HL-60 (cell line): ENCODE measurements at regions not wholly inside any gene's neighbourhood (a gene's known extent, or its start where the extent isn't known, plus 50 kb on each side); places are given as distances from the start of the nearest gene placed in this dataset.

Experiments
- DNase-seq, 2 experiments: peaks; one replicate each; pipeline ENCODE4 v3.0.0-alpha.2; 2010 to 2020; ENCODE audit warnings: low read depth in 1 of 2, low spot score in 1 of 2
- H3K27ac ChIP-seq: fragments of 250-450 bp; sonication (Bioruptor Pico); replicated peaks from 2 replicates; pipeline ENCODE4 v1.5.1; 2020; ENCODE audit warnings: mild to moderate bottlenecking, moderate library complexity
- H3K27me3 ChIP-seq: fragments of 250-450 bp; sonication (Bioruptor Pico); 2 replicates; pipeline ENCODE4 v1.5.1; 2021; ENCODE audit warnings: mild to moderate bottlenecking, moderate library complexity; ENCODE audit not compliant: insufficient read depth, poor library complexity, severe bottlenecking
- H3K4me3 ChIP-seq: replicated peaks from 2 replicates; pipeline ENCODE4 v1.5.1; 2011; ENCODE audit warnings: mild to moderate bottlenecking, control low read depth, low read length; ENCODE audit not compliant: insufficient read depth
- CTCF ChIP-seq: IDR thresholded peaks from one replicate; pipeline ENCODE4 v1.5.1; 2011; ENCODE audit warnings: low read length, control low read depth, inconsistent platforms; ENCODE audit not compliant: insufficient read depth
- GABPA ChIP-seq: IDR thresholded peaks from 2 replicates; pipeline ENCODE4 v1.6.1; 2012; ENCODE audit warnings: low read depth
- POLR2AphosphoS5 ChIP-seq: IDR thresholded peaks from 2 replicates; pipeline ENCODE4 v1.6.1; 2012; ENCODE audit warnings: low read depth
- REST ChIP-seq: IDR thresholded peaks from 2 replicates; pipeline ENCODE4 v1.6.1; 2012; ENCODE audit warnings: low read depth; ENCODE audit not compliant: insufficient replicate concordance
- SPI1 ChIP-seq: IDR thresholded peaks from 2 replicates; pipeline ENCODE4 v1.6.1; 2012; ENCODE audit warnings: low read depth, mild to moderate bottlenecking, borderline replicate concordance

- TF ChIP-seq REST (no peak), CTCF (no peak)
- no peaks in the 10 kb centered on the region for H3K27me3 ChIP-seq
- H3K4me3 ChIP-seq: no peak overlapping the region
- no peak overlapping the region for H3K27ac ChIP-seq
- no peak for DNase-seq
These were observed 139.6 kb upstream of the SMIM31 start for GRCh38 chr4:164614329-164614728.

GRCh38 chr4:164614999-164615398 lies 138.9 kb upstream of the SMIM31 start:
- H3K27me3 ChIP-seq: no peaks in the 10 kb centered on the region
- H3K27ac ChIP-seq: no peak overlapping the region
- DNase-seq: no peak
- no peak for TF ChIP-seq GABPA
- no peak for TF ChIP-seq SPI1
- no peak for TF ChIP-seq CTCF
- no peak for TF ChIP-seq REST
- TF ChIP-seq POLR2AphosphoS5: no peak
- H3K4me3 ChIP-seq: no peak overlapping the region

DNA sequence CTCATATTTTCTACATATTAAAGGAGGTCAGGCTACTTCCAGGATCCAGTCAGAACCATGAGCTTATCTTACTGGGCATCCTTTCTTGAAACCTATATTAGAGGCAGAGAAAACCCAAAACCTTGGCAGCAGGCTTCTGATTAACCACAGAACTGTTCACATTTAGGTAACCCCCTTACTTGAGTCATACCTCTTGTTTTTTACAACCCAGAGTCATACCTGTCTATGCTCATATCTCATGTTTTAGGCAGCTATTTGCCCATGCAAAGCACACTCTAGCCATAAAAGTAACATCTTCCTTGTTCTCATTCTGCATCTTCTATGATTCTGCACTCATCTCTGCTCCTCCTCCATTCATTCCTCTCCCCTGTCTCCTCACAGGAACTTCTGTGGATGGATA lies 138.0 kb upstream of the SMIM31 start:
- Histone ChIP-seq H3K4me3 (no peak overlapping the region), H3K27ac (no peak overlapping the region), H3K27me3 (no peaks in the 10 kb centered on the region)
- TF ChIP-seq POLR2AphosphoS5 (no peak), CTCF (no peak), GABPA (no peak), REST (no peak), SPI1 (no peak)
- DNase-seq: no peak
